H9 (cell line): ENCODE measurements at regions not wholly inside any gene's neighbourhood (a gene's known extent, or its start where the extent isn't known, plus 50 kb on each side); places are given as distances from the start of the nearest gene placed in this dataset.
"Not testable (repeated sequence)": the region's sequence is repeated elsewhere in the genome, so short reads cannot be mapped to it uniquely, and the experiment has no call there.

Source experiments
- DNase-seq: peaks from one replicate; pipeline ENCODE4 v3.0.0-alpha.2; 2017
- H2AFZ ChIP-seq: one replicate; pipeline ENCODE4 v1.6.1; 2013; ENCODE audit warnings: mild to moderate bottlenecking, low read length, control low read depth, moderate library complexity
- H2AK5ac ChIP-seq: 2 replicates; pipeline ENCODE4 v1.6.1; 2013; ENCODE audit warnings: low read length, control low read depth, mixed read lengths; ENCODE audit not compliant: insufficient read length
- H2BK120ac ChIP-seq: one replicate; pipeline ENCODE4 v1.6.1; 2013; ENCODE audit warnings: low read depth, mild to moderate bottlenecking, low read length, control low read depth, inconsistent platforms; ENCODE audit not compliant: poor library complexity, severe bottlenecking
- H2BK12ac ChIP-seq: 2 replicates; pipeline ENCODE4 v1.6.1; 2013; ENCODE audit warnings: low read length, control low read depth, mixed read lengths, low read depth; ENCODE audit not compliant: insufficient read length
- H2BK15ac ChIP-seq: 2 replicates; pipeline ENCODE4 v1.6.1; 2013; ENCODE audit warnings: low read depth, low read length, control low read depth
- H2BK20ac ChIP-seq: one replicate; pipeline ENCODE4 v1.6.1; 2013; ENCODE audit warnings: low read depth, mild to moderate bottlenecking, low read length, control low read depth, inconsistent platforms; ENCODE audit not compliant: poor library complexity, severe bottlenecking
- H2BK5ac ChIP-seq: 2 replicates; pipeline ENCODE4 v1.6.1; 2013; ENCODE audit warnings: low read length, control low read depth, mixed read lengths; ENCODE audit not compliant: insufficient read length
- H3K14ac ChIP-seq: 2 replicates; pipeline ENCODE4 v1.6.1; 2013; ENCODE audit warnings: low read length, control low read depth; ENCODE audit not compliant: insufficient read depth
- H3K18ac ChIP-seq: 2 replicates; pipeline ENCODE4 v1.6.1; 2013; ENCODE audit warnings: low read depth, mild to moderate bottlenecking, mixed read lengths, low read length, control low read depth; ENCODE audit not compliant: insufficient read length
- H3K23ac ChIP-seq: 2 replicates; pipeline ENCODE4 v1.6.1; 2013; ENCODE audit warnings: low read length, control low read depth, mixed read lengths, low read depth; ENCODE audit not compliant: insufficient read length
- H3K23me2 ChIP-seq: 2 replicates; pipeline ENCODE4 v1.6.1; 2013; ENCODE audit warnings: low read depth, mild to moderate bottlenecking, mixed read lengths, low read length, control low read depth; ENCODE audit not compliant: insufficient read length, poor library complexity, severe bottlenecking
- H3K27ac ChIP-seq: 2 replicates; pipeline ENCODE4 v1.5.1; 2013; ENCODE audit warnings: low read length, control low read depth, mixed read lengths, low read depth; ENCODE audit not compliant: insufficient read length
- H3K27me3 ChIP-seq: 2 replicates; pipeline ENCODE4 v1.6.1; 2013; ENCODE audit warnings: low read length, control low read depth, inconsistent platforms; ENCODE audit not compliant: insufficient read depth
- H3K4ac ChIP-seq: 2 replicates; pipeline ENCODE4 v1.6.1; 2013; ENCODE audit warnings: low read depth, mild to moderate bottlenecking, control low read depth, inconsistent platforms, low read length, moderate library complexity
- H3K4me1 ChIP-seq: 2 replicates; pipeline ENCODE4 v1.6.1; 2013; ENCODE audit warnings: low read length, control low read depth, inconsistent platforms; ENCODE audit not compliant: insufficient read depth
- H3K4me2 ChIP-seq: 2 replicates; pipeline ENCODE4 v1.6.1; 2013; ENCODE audit warnings: low read length, control low read depth, mixed read lengths; ENCODE audit not compliant: insufficient read length, insufficient read depth
- H3K56ac ChIP-seq: 2 replicates; pipeline ENCODE4 v1.6.1; 2013; ENCODE audit warnings: low read depth, mild to moderate bottlenecking, mixed read lengths, low read length, control low read depth; ENCODE audit not compliant: insufficient read length
- H3K79me1 ChIP-seq: 2 replicates; pipeline ENCODE4 v1.6.1; 2013; ENCODE audit warnings: low read depth, mild to moderate bottlenecking, moderate library complexity, low read length, control low read depth, inconsistent platforms; ENCODE audit not compliant: insufficient read depth, poor library complexity, severe bottlenecking
- H3K79me2 ChIP-seq: 2 replicates; pipeline ENCODE4 v1.6.1; 2013; ENCODE audit warnings: low read length, control low read depth, inconsistent platforms; ENCODE audit not compliant: insufficient read depth
- H3K9ac ChIP-seq: 2 replicates; pipeline ENCODE4 v1.6.1; 2013; ENCODE audit warnings: low read length, control low read depth, mixed read lengths; ENCODE audit not compliant: insufficient read length; ENCODE audit errors: extremely low read depth
- H3K9me3 ChIP-seq: one replicate; pipeline ENCODE4 v1.6.1; 2013; ENCODE audit warnings: low read depth, low read length, inconsistent platforms; ENCODE audit not compliant: control insufficient read depth
- H3T11ph ChIP-seq: one replicate; pipeline ENCODE4 v1.6.1; 2013; ENCODE audit warnings: mild to moderate bottlenecking, low read length, control low read depth, inconsistent platforms
- H4K20me1 ChIP-seq: one replicate; pipeline ENCODE4 v1.6.1; 2013; ENCODE audit not compliant: control insufficient read depth, insufficient read length, insufficient read depth
- H4K5ac ChIP-seq: 2 replicates; pipeline ENCODE4 v1.6.1; 2013; ENCODE audit warnings: low read depth, mild to moderate bottlenecking, mixed read lengths, low read length, control low read depth; ENCODE audit not compliant: insufficient read length
- H4K8ac ChIP-seq: replicated peaks from 2 replicates; pipeline ENCODE4 v1.6.1; 2013; ENCODE audit warnings: low read length, control low read depth, mixed read lengths, low read depth; ENCODE audit not compliant: insufficient read length
- H4K91ac ChIP-seq: 2 replicates; pipeline ENCODE4 v1.6.1; 2013; ENCODE audit warnings: low read depth, mild to moderate bottlenecking, moderate library complexity, mixed read lengths, low read length, control low read depth; ENCODE audit not compliant: insufficient read length
- H3K27ac Mint-ChIP-seq, 3 experiments: 2 replicates in 2 of 3; 3 replicates in 1 of 3; pipeline ENCODE4 v1.8.0; 2020 to 2021; ENCODE audit warnings: mixed read lengths in 3 of 3, mild to moderate bottlenecking in 1 of 3, moderate library complexity in 1 of 3
- H3K27me3 Mint-ChIP-seq: 2 replicates; pipeline ENCODE4 v1.8.0; 2021; ENCODE audit warnings: low read depth, mild to moderate bottlenecking, moderate library complexity, mixed read lengths
- H3K36me3 Mint-ChIP-seq, 3 experiments: 2 replicates in 2 of 3; 3 replicates in 1 of 3; pipeline ENCODE4 v1.8.0; 2020 to 2021; ENCODE audit warnings: low read depth in 3 of 3, mixed read lengths in 3 of 3; ENCODE audit not compliant: insufficient read depth in 1 of 3
- H3K4me1 Mint-ChIP-seq, 2 experiments: 2 replicates each; pipeline ENCODE4 v1.8.0; 2020; ENCODE audit warnings: mixed read lengths in 2 of 2
- H3K4me3 Mint-ChIP-seq, 2 experiments: 2 replicates in 1 of 2; 3 replicates in 1 of 2; pipeline ENCODE4 v1.8.0; 2020 to 2021; ENCODE audit warnings: mild to moderate bottlenecking in 2 of 2, mixed read lengths in 2 of 2, moderate library complexity in 1 of 2
- H3K9me3 Mint-ChIP-seq, 2 experiments: 2 replicates in 1 of 2; 3 replicates in 1 of 2; pipeline ENCODE4 v1.8.0; 2020; ENCODE audit warnings: mild to moderate bottlenecking in 2 of 2, mixed read lengths in 2 of 2, moderate library complexity in 1 of 2
- CTCF ChIP-seq: fragments of 200-600 bp; sonication (generic); conservative IDR thresholded peaks from 3 replicates; pipeline ENCODE4 v1.8.0; 2021; ENCODE audit warnings: antibody characterized with exemption, mild to moderate bottlenecking
- WGBS: extraction: QIAGEN DNeasy Blood & Tissue Kit; methylation state at CpG from one replicate; pipeline ENCODE4 v1.1.7; 2013; ENCODE audit warnings: missing lambda C conversion rate, low lambda C conversion rate, mixed read lengths; ENCODE audit not compliant: insufficient read length; ENCODE audit errors: extremely low coverage; 5-methylcytosine and 5-hydroxymethylcytosine counted together

GRCh38 chr3:159751752-159752151, 236.9 kb upstream of the IL12A start:
- no peak overlapping the region for H4K91ac ChIP-seq
- no peaks in the 10 kb centered on the region for H3K79me2 ChIP-seq
- H2BK15ac ChIP-seq = no peak overlapping the region
- Mint-ChIP-seq H3K27ac (no peak overlapping the region; a peak in 1 of 7 replicates), H3K4me1 (peaks cover 0 to 3% of the 10 kb centered on the region in 2 experiments; a peak in 1 of 4 replicates), H3K4me3 (no peak overlapping the region), H3K27me3 (peaks cover 2% of the 10 kb centered on the region; the same call in 1 of the 2 replicates), H3K36me3 (peaks cover 18 to 24% (median 20%) of the 10 kb centered on the region in 3 experiments), H3K9me3 (peaks cover 21 to 23% of the 10 kb centered on the region in 2 experiments)
- H3K79me1 ChIP-seq = no peaks in the 10 kb centered on the region
- H3K14ac ChIP-seq = no peak overlapping the region
- H3K9ac ChIP-seq = no peak overlapping the region
- no peak overlapping the region for H3T11ph ChIP-seq
- no peak overlapping the region for H4K5ac ChIP-seq
- H2BK5ac ChIP-seq = no peak overlapping the region
- no CpG with 5 or more reads among the region's 5 CpGs for WGBS
- no peak overlapping the region for H3K18ac ChIP-seq
- H2AK5ac ChIP-seq = no peak overlapping the region
- no peak overlapping the region for H3K56ac ChIP-seq
- H2BK120ac ChIP-seq = no peak overlapping the region
- H3K4me2 ChIP-seq = no peak overlapping the region
- no peaks in the 10 kb centered on the region for H3K4me1 ChIP-seq
- H4K20me1 ChIP-seq = no peaks in the 10 kb centered on the region
- no peak overlapping the region for H3K27ac ChIP-seq
- no peak overlapping the region for H2AFZ ChIP-seq
- no peaks in the 10 kb centered on the region for H3K23me2 ChIP-seq
- no peak overlapping the region for H4K8ac ChIP-seq
- no peak overlapping the region for H2BK20ac ChIP-seq
- no peaks in the 10 kb centered on the region for H3K27me3 ChIP-seq
- TF ChIP-seq CTCF = no peak
- H3K9me3 ChIP-seq = no peaks in the 10 kb centered on the region
- no peak overlapping the region for H3K4ac ChIP-seq
- DNase-seq = no peak
- no peak overlapping the region for H3K23ac ChIP-seq
- no peak overlapping the region for H2BK12ac ChIP-seq

GRCh38 chr3:159756279-159757207, 232.1 kb upstream of the IL12A start:
- H2BK20ac ChIP-seq, H3T11ph ChIP-seq, H4K91ac ChIP-seq, H2AK5ac ChIP-seq, H3K4me2 ChIP-seq, H3K27me3 ChIP-seq, H3K9ac ChIP-seq, H3K14ac ChIP-seq, H3K4ac ChIP-seq, H3K23me2 ChIP-seq, H2BK120ac ChIP-seq, H2BK15ac ChIP-seq, H4K8ac ChIP-seq, H3K27me3 Mint-ChIP-seq, H3K4me3 Mint-ChIP-seq, H2BK12ac ChIP-seq, H3K79me1 ChIP-seq, H4K20me1 ChIP-seq, H3K27ac ChIP-seq, H3K4me1 ChIP-seq, H3K9me3 ChIP-seq, DNase-seq, H4K5ac ChIP-seq, H3K27ac Mint-ChIP-seq, H3K23ac ChIP-seq, H3K56ac ChIP-seq, H3K79me2 ChIP-seq, H2AFZ ChIP-seq, H2BK5ac ChIP-seq, H3K18ac ChIP-seq: not testable (repeated sequence)
- Mint-ChIP-seq H3K4me1 (peaks cover 7 to 14% of the 10 kb centered on the region in 2 experiments), H3K36me3 (peaks cover 22 to 28% (median 23%) of the 10 kb centered on the region in 3 experiments), H3K9me3 (peaks cover 24 to 27% of the 10 kb centered on the region in 2 experiments)
- WGBS = no CpG with 5 or more reads among the region's 5 CpGs
